Mesenchymal stem cell (in vitro differentiated cells and primary cell): ENCODE measurements at regions not wholly inside any gene's neighbourhood (a gene's known extent, or its start where the extent isn't known, plus 50 kb on each side); places are given as distances from the start of the nearest gene placed in this dataset.

ENCODE experiments used
- DNase-seq: peaks from one replicate; pipeline ENCODE4 v3.0.0-alpha.2; 2013
- H2AFZ ChIP-seq: one replicate; pipeline ENCODE4 v1.6.1; 2013; ENCODE audit warnings: low read depth, mild to moderate bottlenecking, control low read depth, inconsistent platforms, low read length, moderate library complexity
- H2AK5ac ChIP-seq: 2 replicates; pipeline ENCODE4 v1.6.1; 2013; ENCODE audit warnings: low read length, moderate library complexity, mild to moderate bottlenecking, inconsistent platforms; ENCODE audit not compliant: severe bottlenecking
- H2BK120ac ChIP-seq: one replicate; pipeline ENCODE4 v1.6.1; 2013; ENCODE audit warnings: low read depth, mild to moderate bottlenecking, inconsistent platforms, low read length, moderate library complexity
- H2BK12ac ChIP-seq, 2 experiments: one replicate each; pipeline ENCODE4 v1.6.1; 2013; ENCODE audit warnings: inconsistent platforms in 2 of 2, low read length in 2 of 2, mild to moderate bottlenecking in 2 of 2, moderate library complexity in 2 of 2, control low read depth in 1 of 2
- H2BK15ac ChIP-seq: one replicate; pipeline ENCODE4 v1.6.1; 2013; ENCODE audit warnings: mild to moderate bottlenecking, low read depth, inconsistent platforms; ENCODE audit not compliant: poor library complexity, severe bottlenecking
- H2BK5ac ChIP-seq: 2 replicates; pipeline ENCODE4 v1.6.1; 2013; ENCODE audit warnings: low read depth, mild to moderate bottlenecking, low read length, control low read depth, inconsistent platforms; ENCODE audit not compliant: poor library complexity, severe bottlenecking
- H3K14ac ChIP-seq, 2 experiments: one replicate each; pipeline ENCODE4 v1.6.1; 2013; ENCODE audit warnings: inconsistent platforms in 2 of 2, low read length in 2 of 2, control low read depth in 1 of 2, mild to moderate bottlenecking in 1 of 2, moderate library complexity in 1 of 2
- H3K18ac ChIP-seq, 2 experiments: one replicate each; pipeline ENCODE4 v1.6.1; 2013; ENCODE audit warnings: inconsistent platforms in 2 of 2, low read length in 2 of 2, control low read depth in 1 of 2, low read depth in 1 of 2, mild to moderate bottlenecking in 1 of 2
- H3K23ac ChIP-seq, 2 experiments: one replicate each; pipeline ENCODE4 v1.6.1; 2013; ENCODE audit warnings: inconsistent platforms in 2 of 2, low read length in 2 of 2, mild to moderate bottlenecking in 2 of 2, moderate library complexity in 2 of 2, control low read depth in 1 of 2
- H3K27ac ChIP-seq: 2 replicates; pipeline ENCODE4 v1.5.1; 2013; ENCODE audit warnings: mild to moderate bottlenecking, moderate library complexity, low read length, control low read depth, inconsistent platforms; ENCODE audit not compliant: poor library complexity, severe bottlenecking
- H3K27me3 ChIP-seq, 2 experiments: 2 replicates each; pipeline versions ENCODE4 v1.6.1 to v1.7.0; 2013; ENCODE audit warnings: low read length in 2 of 2, mild to moderate bottlenecking in 2 of 2, moderate library complexity in 2 of 2, control low read depth in 1 of 2, inconsistent platforms in 1 of 2; ENCODE audit not compliant: control insufficient read depth in 1 of 2, insufficient read depth in 1 of 2
- H3K36me3 ChIP-seq, 2 experiments: 2 replicates each; pipeline versions ENCODE4 v1.6.1 to v1.7.0; 2013; ENCODE audit warnings: low read length in 2 of 2, control low read depth in 1 of 2, inconsistent platforms in 1 of 2, low read depth in 1 of 2, mild to moderate bottlenecking in 1 of 2; ENCODE audit not compliant: insufficient read depth in 2 of 2, control insufficient read depth in 1 of 2
- H3K4ac ChIP-seq, 2 experiments: one replicate each; pipeline ENCODE4 v1.6.1; 2013; ENCODE audit warnings: inconsistent platforms in 2 of 2, low read length in 2 of 2, mild to moderate bottlenecking in 2 of 2, moderate library complexity in 2 of 2, control low read depth in 1 of 2, low read depth in 1 of 2
- H3K4me1 ChIP-seq: 2 replicates; pipeline ENCODE4 v1.6.1; 2013; ENCODE audit warnings: low read depth, low read length, control low read depth; ENCODE audit not compliant: control insufficient read depth, insufficient read depth
- H3K4me2 ChIP-seq: 2 replicates; pipeline ENCODE4 v1.6.1; 2013; ENCODE audit warnings: low read length, mild to moderate bottlenecking, inconsistent platforms; ENCODE audit not compliant: poor library complexity, severe bottlenecking
- H3K4me3 ChIP-seq, 2 experiments: 2 replicates each; pipeline versions ENCODE4 v1.5.1 to v1.7.0; 2013; ENCODE audit warnings: low read length in 2 of 2, mild to moderate bottlenecking in 2 of 2, control low read depth in 1 of 2, low read depth in 1 of 2; ENCODE audit not compliant: insufficient read depth in 1 of 2
- H3K79me1 ChIP-seq: replicated peaks from 2 replicates; pipeline ENCODE4 v1.6.1; 2013; ENCODE audit warnings: mild to moderate bottlenecking, control low read depth, low read length, inconsistent platforms; ENCODE audit not compliant: poor library complexity, severe bottlenecking
- H3K9ac ChIP-seq: 2 replicates; pipeline ENCODE4 v1.7.0; 2013; ENCODE audit warnings: mild to moderate bottlenecking, low read length, moderate library complexity
- H3K9me3 ChIP-seq: 2 replicates; pipeline ENCODE4 v1.7.0; 2013; ENCODE audit warnings: mild to moderate bottlenecking, low read length; ENCODE audit not compliant: control insufficient read depth
- H4K8ac ChIP-seq: one replicate; pipeline ENCODE4 v1.6.1; 2013; ENCODE audit warnings: inconsistent platforms, mild to moderate bottlenecking, low read length, moderate library complexity
- H4K91ac ChIP-seq: one replicate; pipeline ENCODE4 v1.6.1; 2013; ENCODE audit warnings: mild to moderate bottlenecking, low read length, inconsistent platforms
- WGBS: methylation state at CpG from one replicate; pipeline ENCODE4 v1.1.7; 2013; ENCODE audit warnings: mixed read lengths; 5-methylcytosine and 5-hydroxymethylcytosine counted together

DNA sequence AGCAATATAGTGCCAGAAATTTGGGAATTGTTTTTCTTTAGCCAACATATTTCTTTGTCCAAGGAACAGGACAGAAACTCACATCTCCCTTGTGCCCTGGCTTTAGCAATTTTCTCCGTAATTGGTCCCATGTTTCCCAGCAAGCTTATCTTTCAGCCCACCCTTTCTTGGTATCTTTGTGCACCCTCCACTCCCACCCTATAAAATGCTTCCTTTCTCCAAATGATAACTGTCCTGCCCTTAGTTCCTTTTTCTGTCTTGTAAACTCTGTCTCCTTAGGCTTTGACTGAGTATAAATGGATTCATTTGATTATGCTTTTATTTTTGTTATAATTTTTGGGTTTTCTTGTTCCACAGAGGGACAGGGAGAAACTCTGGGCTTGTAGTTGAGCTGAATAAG lies 442.8 kb downstream of the ATP23 start:
- H2AK5ac ChIP-seq, result no peak overlapping the region
- no peak overlapping the region for H3K4me3 ChIP-seq
- no peak for DNase-seq
- no peak overlapping the region for H2BK15ac ChIP-seq
- WGBS, result 100% methylated on average over 1 of the region's 1 CpG
- H4K8ac ChIP-seq, result no peak overlapping the region
- no peaks in the 10 kb centered on the region for H3K27me3 ChIP-seq
- no peak overlapping the region for H2BK12ac ChIP-seq
- no peak overlapping the region for H3K4ac ChIP-seq
- H3K79me1 ChIP-seq, result no peaks in the 10 kb centered on the region
- H2BK120ac ChIP-seq, result no peak overlapping the region
- H3K9me3 ChIP-seq, result no peaks in the 10 kb centered on the region
- H3K23ac ChIP-seq, result no peak overlapping the region
- H2BK5ac ChIP-seq, result no peak overlapping the region
- no peak overlapping the region for H3K4me2 ChIP-seq
- H3K4me1 ChIP-seq, result no peaks in the 10 kb centered on the region
- no peak overlapping the region for H3K18ac ChIP-seq
- H3K36me3 ChIP-seq, result no peaks in the 10 kb centered on the region
- no peak overlapping the region for H3K9ac ChIP-seq
- no peak overlapping the region for H4K91ac ChIP-seq
- no peak overlapping the region for H3K14ac ChIP-seq
- H3K27ac ChIP-seq, result no peak overlapping the region
- H2AFZ ChIP-seq, result no peak overlapping the region

DNA sequence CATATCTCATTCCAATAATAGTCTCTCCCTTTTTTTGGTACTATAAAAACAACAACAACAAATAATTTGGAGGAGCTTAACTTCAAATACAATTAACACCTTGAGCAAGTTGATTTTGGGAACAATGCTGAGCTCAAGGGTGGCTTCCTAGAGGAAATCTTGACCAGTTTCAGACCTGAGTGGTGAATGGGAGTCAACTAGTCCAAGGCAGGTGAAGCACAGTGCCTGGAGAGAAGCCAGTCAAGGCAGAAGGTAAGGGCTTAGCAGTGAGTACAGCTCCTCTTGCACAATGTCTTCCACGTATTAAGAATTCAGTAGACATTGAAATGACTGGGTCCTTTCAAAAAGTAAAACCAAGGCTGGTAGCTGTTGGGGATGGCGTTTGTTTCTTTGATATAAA lies 444.8 kb downstream of the ATP23 start:
- H3K23ac ChIP-seq, result no peak overlapping the region
- no peak overlapping the region for H2BK120ac ChIP-seq
- no peaks in the 10 kb centered on the region for H3K79me1 ChIP-seq
- no peaks in the 10 kb centered on the region for H3K4me1 ChIP-seq
- no peak overlapping the region for H4K8ac ChIP-seq
- no peak overlapping the region for H3K4ac ChIP-seq
- DNase-seq, result no peak
- no peak overlapping the region for H3K27ac ChIP-seq
- no peak overlapping the region for H2AFZ ChIP-seq
- peak overlapping the region; percentile 81 for H2AK5ac ChIP-seq
- no peak overlapping the region for H4K91ac ChIP-seq
- peak overlapping the region in 1 of 2 experiments; percentile 54 for H2BK12ac ChIP-seq
- H3K36me3 ChIP-seq, result no peaks in the 10 kb centered on the region
- peak overlapping the region in 1 of 2 experiments; percentile 78 for H3K18ac ChIP-seq
- no peaks in the 10 kb centered on the region for H3K9me3 ChIP-seq
- H3K27me3 ChIP-seq, result no peaks in the 10 kb centered on the region
- no peak overlapping the region for H3K14ac ChIP-seq
- H3K4me3 ChIP-seq, result no peak overlapping the region
- H2BK5ac ChIP-seq, result no peak overlapping the region
- no peak overlapping the region for H3K4me2 ChIP-seq
- no peak overlapping the region for H2BK15ac ChIP-seq
- WGBS, result 94% methylated on average over 2 of the region's 2 CpGs
- no peak overlapping the region for H3K9ac ChIP-seq

DNA sequence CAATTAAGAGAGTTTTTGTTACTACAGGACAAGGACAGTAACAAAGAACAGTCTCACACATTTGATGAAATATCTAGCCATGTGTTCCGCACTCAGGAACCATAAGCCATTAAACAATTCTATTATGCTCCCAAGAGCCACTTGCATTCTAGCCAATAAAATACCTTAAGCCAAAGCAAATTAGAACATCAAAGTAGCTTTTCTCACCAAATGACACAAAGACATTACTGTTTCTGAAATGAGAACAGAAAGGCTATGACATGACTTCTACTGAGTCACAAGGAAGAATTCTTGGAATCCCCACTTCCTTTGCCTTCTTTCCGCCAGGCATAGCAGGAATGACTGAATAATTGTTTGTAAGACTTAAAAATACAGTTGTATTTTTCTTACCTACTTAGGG lies 445.8 kb downstream of the ATP23 start:
- no peaks in the 10 kb centered on the region for H3K27me3 ChIP-seq
- H3K14ac ChIP-seq, result no peak overlapping the region
- H4K91ac ChIP-seq, result no peak overlapping the region
- no peaks in the 10 kb centered on the region for H3K79me1 ChIP-seq
- H3K4me3 ChIP-seq, result no peak overlapping the region
- WGBS, result 79% methylated on average over 1 of the region's 2 CpGs
- H4K8ac ChIP-seq, result no peak overlapping the region
- H3K36me3 ChIP-seq, result no peaks in the 10 kb centered on the region
- H3K9me3 ChIP-seq, result no peaks in the 10 kb centered on the region
- no peak overlapping the region for H3K4me2 ChIP-seq
- no peak overlapping the region for H3K18ac ChIP-seq
- no peak overlapping the region for H3K9ac ChIP-seq
- H2AFZ ChIP-seq, result no peak overlapping the region
- H2AK5ac ChIP-seq, result no peak overlapping the region
- no peak overlapping the region for H2BK12ac ChIP-seq
- DNase-seq, result peak; percentile 12
- no peak overlapping the region for H2BK15ac ChIP-seq
- H2BK120ac ChIP-seq, result no peak overlapping the region
- peak overlapping the region; percentile 69 for H3K27ac ChIP-seq
- no peaks in the 10 kb centered on the region for H3K4me1 ChIP-seq
- H2BK5ac ChIP-seq, result no peak overlapping the region
- H3K23ac ChIP-seq, result no peak overlapping the region
- no peak overlapping the region for H3K4ac ChIP-seq

DNA sequence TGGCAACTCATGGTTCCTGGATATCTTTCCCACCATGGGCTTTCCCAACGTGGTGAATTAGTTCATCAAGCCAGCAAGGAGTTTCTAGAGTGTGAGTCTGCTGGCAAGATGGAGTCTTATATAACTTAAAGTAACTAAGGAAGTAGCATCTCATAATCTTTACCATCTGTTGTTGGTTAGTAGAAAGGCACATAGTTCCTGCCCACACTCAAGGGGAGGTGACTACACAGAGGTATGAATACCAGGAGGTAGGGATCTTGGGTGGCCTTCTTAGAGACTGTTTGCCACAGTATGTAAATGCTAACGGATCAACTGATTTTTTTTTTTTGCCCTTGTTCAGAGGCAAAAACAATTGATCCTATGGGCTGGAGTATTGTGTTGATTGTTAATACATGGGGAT lies 446.9 kb downstream of the ATP23 start:
- Histone ChIP-seq H3K27ac (no peak overlapping the region), H3K4me1 (no peaks in the 10 kb centered on the region), H3K4me2 (no peak overlapping the region), H3K9ac (no peak overlapping the region), H2AK5ac (peak overlapping the region; percentile 7), H4K91ac (no peak overlapping the region), H3K9me3 (no peaks in the 10 kb centered on the region), H3K23ac (no peak overlapping the region), H2BK12ac (no peak overlapping the region), H4K8ac (no peak overlapping the region), H2BK15ac (no peak overlapping the region), H3K4me3 (no peak overlapping the region), H3K36me3 (no peaks in the 10 kb centered on the region), H3K27me3 (no peaks in the 10 kb centered on the region), H3K18ac (no peak overlapping the region), H2AFZ (no peak overlapping the region), H2BK5ac (no peak overlapping the region), H3K79me1 (no peaks in the 10 kb centered on the region), H3K14ac (no peak overlapping the region), H3K4ac (no peak overlapping the region), H2BK120ac (no peak overlapping the region)
- DNase-seq, result no peak
- 94% methylated on average over 1 of the region's 2 CpGs for WGBS
